ENCODE measurements at regions not wholly inside any gene's neighbourhood (a gene's known extent, or its start where the extent isn't known, plus 50 kb on each side); places are given as distances from the start of the nearest gene placed in this dataset.

DNA sequence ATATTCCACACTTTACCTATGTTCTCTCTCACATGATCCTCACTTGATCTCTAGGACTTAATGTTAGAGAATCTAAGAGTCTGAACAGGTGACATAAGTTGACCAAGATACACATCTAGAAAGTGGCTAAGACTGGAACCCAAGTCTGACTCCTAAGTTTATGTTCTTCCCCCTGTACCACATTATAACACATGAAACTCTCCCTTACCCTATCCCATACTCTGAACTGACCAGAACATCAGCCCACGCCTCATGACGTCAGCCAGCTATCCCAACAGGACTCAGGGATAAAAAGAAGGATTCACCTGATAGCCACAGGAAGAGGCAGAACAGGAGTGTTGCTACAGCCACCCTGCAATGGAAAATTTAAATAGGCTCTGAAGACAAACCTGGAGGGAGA lies 392.2 kb downstream of the ZEB2 start:
- TF ChIP-seq, protein P1, sequence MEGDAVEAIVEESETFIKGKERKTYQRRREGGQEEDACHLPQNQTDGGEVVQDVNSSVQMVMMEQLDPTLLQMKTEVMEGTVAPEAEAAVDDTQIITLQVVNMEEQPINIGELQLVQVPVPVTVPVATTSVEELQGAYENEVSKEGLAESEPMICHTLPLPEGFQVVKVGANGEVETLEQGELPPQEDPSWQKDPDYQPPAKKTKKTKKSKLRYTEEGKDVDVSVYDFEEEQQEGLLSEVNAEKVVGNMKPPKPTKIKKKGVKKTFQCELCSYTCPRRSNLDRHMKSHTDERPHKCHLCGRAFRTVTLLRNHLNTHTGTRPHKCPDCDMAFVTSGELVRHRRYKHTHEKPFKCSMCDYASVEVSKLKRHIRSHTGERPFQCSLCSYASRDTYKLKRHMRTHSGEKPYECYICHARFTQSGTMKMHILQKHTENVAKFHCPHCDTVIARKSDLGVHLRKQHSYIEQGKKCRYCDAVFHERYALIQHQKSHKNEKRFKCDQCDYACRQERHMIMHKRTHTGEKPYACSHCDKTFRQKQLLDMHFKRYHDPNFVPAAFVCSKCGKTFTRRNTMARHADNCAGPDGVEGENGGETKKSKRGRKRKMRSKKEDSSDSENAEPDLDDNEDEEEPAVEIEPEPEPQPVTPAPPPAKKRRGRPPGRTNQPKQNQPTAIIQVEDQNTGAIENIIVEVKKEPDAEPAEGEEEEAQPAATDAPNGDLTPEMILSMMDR (IDR thresholded peaks at IDR 0.05; ENCODE audit: low read depth, low read length), result no peak
- TF ChIP-seq POLR2A (IDR thresholded peaks at IDR 0.05; ENCODE audit: extremely low read depth, insufficient read length), result no peak
